ENCODE measurements at regions not wholly inside any gene's neighbourhood (a gene's known extent, or its start where the extent isn't known, plus 50 kb on each side); places are given as distances from the start of the nearest gene placed in this dataset.

- DNase-seq, result no peak
Measured at GRCh38 chr9:84393266-84393950, 52.9 kb upstream of the SLC28A3 start.

DNA sequence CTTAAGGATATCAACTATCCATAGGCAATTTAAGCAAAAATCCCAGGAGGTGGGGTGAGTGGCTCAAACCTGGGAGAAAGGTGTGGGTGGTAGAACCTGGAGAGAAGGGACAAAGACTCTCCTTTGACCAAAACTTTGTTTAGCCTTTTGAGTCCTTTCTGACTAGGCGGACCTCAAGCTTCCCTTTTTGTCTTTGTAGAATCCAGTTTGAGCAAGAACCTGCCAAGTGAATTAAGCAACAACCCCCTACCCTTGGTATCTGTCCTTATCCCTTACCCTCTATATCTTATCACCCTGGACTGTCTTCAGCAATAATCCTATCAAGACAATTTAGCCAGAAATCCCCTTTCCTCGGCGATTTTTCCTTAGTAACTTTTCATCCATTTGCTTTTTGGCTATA is 53.5 kb upstream of the SLC28A3 start:
- no peak for DNase-seq

GRCh38 chr9:84397151-84397728 is 56.7 kb upstream of the SLC28A3 start:
- DNase-seq, result peak; percentile 65

- DNase-seq, result no peak
Measured at GRCh38 chr9:84397822-84398221, 57.3 kb upstream of the SLC28A3 start.

DNA sequence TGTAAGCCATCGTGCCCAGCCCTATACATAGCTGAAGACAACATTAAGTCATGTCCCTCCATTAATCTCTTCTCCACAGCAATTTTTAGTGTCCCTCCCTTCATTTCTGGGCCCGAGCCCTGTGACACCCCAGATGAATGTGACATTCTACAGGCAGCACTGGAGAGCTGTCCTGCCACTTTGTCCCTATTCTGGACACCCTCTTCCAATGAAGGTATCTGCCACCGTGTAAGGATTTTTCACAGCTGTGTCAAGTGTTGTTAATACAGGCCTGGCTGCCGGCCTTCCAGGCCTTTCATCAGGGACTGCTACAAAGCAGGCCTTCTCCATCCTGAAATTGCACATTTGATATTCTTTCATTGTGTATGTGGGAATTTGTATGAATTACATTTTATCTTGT is 62.0 kb upstream of the SLC28A3 start:
- no peak for DNase-seq

DNA sequence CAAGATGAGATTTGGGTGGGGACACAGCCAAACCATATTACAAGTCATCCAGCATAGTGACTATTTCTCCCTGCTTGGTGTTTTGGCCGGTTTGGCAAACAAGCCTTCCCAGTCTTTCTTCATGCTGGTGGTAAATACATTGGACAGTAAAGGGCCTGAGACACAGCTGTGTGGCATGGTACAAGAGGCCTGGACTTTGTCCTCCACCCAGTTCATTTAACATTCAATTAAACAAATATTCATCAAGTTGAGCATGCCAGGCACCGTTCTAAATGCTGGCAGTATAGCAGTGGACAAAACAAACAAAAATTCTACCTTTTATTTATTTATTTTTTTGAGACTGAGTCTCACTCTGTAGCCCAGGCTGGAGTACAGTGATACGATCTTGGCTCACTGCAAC is 62.7 kb upstream of the SLC28A3 start:
- DNase-seq, result no peak

DNA sequence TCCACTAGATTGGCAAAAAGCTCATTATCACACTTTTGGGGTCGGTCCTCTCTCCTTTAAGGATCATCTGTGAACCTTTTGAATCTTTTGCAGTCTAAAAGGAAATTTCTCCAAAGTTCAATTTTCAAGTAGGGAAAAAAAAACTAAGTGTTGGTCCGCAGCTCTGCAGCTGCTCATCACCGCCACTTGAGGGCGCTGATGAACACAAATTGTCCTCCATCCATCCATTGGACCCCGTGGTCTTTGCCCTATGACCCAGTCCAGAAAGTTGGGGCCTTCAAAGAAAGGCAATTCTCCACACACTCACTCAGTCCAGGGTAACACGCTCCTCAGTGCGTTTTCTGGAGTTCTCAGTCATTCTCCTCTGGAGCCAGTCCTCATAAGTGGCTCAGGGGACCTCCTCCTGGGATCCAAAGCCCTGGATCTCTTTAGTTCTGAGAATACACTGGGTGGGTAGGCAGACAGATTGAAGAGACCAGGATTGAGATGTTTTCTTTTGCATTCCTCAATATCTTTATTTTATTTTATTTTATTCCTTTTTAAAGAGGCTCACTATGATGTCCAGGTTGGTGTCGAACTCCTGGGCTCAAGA is 63.6 kb upstream of the SLC28A3 start:
- DNase-seq, result no peak

DNA sequence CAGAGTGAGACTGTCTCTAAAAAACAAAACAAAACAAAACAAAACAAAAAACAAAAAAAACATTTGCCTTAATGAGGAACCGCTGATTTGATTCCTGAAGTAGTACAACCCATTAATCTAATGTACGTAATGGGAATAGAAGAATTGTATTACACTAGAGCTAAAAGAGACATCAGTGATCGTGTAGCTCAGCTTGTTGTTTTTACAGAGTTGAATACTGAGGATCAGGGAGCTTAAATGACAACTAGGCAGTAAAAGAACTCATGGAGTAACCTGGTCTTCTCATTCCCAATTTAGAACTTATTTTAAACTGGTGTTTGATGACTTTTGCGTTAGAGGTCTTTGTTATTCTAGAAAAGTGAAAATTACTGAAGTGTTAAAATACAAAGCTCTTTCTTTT is 65.1 kb upstream of the SLC28A3 start:
- no peak for DNase-seq

GRCh38 chr9:84408416-84408815 is 67.9 kb upstream of the SLC28A3 start:
- no peak for DNase-seq

GRCh38 chr9:84411683-84412267 is 71.2 kb upstream of the SLC28A3 start:
- no peak for DNase-seq

DNA sequence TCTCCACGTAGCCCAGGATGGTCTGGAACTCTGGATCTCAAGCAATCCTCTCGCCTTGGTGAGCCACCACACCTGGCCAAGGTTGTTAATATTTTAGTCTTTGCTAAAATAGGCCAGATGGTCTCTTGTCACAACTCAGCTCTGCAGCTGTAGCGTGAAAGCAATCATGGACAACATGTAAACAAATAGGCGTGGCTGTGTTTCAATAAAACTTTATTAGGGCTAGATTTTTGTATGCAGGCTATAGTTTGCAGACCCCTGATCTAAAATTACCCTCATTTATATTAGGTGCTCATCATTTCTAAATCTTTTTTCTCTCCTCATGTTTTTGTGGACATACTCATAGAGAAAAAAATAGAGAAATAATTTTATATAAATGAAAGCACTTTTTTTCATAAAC is 72.1 kb upstream of the SLC28A3 start:
- no peak for DNase-seq

GRCh38 chr9:84413301-84413700 is 72.7 kb upstream of the SLC28A3 start:
- DNase-seq, result no peak

DNA sequence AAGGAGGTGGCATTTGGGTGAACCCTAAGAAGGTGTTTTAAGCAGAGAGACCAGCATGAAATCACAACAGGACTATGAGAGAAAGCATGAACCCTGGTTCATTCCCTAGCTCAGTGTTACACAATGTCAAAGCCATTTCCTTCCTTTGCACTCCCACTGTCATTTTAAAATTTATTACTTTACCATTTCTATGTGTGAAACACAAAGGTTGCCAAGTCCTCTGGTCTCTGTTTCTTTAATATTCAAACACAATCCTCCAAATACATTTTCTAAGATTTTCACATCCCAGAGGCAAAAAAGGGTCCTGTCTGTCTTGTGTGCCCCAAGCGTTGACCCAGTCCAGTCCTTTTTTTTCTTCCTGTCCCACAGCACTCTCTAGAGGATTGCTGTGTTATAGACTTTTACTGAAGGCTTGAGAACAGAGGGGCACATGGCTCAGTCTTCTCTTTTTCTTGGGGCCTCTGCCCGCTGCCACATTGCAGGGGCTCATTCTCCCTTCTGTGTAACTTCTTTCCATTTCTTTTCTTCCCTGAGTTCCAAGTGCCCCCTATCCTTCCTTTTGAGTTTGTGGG is 78.6 kb upstream of the SLC28A3 start:
- DNase-seq, result no peak

GRCh38 chr9:84424931-84425330 is 84.4 kb upstream of the SLC28A3 start:
- no peak for DNase-seq

DNA sequence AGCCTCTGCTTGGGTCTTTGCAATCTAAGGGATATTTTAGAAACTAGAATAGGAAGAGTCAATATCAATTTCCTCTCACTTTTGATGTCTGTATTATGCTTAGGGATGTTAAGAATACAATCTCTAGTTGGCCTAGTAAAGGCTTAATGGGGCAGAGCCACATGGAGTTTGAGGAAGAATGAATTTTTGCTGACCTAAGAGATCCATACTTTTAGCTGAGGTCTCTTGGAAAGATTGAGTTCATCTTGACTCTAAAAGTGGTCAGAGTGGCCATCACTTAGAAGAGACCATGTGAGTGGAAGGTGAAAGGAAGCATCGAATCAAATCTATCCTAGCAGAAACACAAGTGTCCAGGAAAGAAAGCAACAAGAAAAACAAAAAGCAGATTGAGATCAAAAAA is 92.2 kb upstream of the SLC28A3 start:
- no peak for DNase-seq

DNA sequence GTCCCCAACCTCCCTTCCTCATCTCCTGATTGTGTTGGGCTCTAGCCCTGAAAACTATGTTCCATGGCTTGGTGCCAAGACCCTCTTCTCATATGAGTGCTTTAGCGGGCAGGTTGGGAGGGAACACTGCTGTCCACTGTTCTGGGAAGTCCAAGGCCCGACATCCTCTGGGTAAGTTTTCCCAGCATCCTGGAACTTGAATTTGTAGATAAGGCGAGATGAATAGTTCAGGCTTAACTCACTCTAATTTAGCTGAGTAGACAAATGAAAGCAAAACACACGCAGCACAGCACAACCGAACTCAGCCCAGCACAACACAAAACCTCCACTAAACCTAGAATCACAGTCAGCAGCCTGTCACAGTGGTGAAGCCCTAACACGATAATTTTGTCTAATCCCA is 95.3 kb upstream of the SLC28A3 start:
- no peak for DNase-seq

GRCh38 chr9:84436386-84437109 is 96.0 kb upstream of the SLC28A3 start:
- DNase-seq, result no peak

DNA sequence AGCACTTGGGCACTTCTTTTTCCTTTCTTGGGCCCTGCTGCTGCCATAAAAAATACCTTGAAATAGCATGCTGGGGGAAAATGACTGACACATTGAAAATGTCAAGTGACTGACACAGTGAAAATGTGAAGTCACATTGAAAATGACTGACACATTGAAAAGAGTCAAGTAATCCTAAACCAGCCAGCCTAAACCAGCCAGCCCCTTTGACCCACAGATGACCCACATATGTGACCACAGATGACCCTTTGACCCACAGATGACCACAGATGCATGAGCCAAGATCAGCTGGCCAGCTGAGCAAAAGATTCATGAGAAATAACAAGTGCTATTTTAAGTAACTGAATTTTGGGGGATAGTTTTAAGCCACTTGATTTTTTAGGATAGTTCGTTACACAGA is 97.8 kb upstream of the SLC28A3 start:
- DNase-seq, result no peak

DNA sequence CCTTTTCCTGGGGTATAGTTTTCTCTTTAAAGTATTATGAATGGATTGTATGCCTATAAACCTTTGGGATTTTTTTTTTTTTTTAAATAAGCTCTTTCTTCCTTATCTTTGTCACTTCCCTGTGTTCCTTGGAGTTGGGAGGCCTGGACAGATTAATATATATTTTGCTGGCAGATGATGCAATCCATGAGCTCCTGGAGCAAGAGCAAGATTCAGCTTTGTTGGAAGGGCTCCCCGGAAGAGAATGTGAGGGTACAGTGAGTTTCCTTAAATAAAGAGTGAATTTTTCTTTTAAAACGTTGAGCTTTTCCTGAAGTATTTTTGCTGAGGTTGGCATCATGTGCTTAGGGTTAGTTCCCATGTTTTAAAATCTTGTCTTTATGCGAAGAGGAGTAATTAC is 98.7 kb upstream of the SLC28A3 start:
- no peak for DNase-seq

- no peak for DNase-seq
Measured at GRCh38 chr9:84442712-84443111, 102.2 kb upstream of the SLC28A3 start.

- DNase-seq, result no peak
Measured at GRCh38 chr9:84445737-84446136, 105.2 kb upstream of the SLC28A3 start.

DNA sequence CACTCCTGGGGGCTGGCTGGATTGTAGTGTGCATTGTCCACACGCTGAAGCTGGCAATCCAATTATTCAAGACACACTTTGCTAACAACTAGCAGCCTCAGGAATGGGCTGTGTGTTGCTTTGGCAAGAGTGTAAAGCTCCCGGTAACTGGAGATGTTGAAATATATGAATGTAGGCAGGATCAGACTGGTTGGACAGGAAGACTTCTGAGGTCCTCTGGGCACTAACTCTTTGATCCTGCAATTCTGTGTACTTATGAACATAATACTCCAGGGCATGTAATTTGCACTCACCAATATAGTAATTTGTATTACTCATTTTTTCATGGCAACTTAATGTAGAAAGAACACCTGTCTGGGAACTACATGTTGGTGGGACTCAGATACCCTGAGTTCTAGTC is 106.7 kb upstream of the SLC28A3 start:
- DNase-seq, result no peak

- DNase-seq, result no peak
Measured at GRCh38 chr9:84450029-84450428, 109.5 kb upstream of the SLC28A3 start.
